ENCODE measurements at regions not wholly inside any gene's neighbourhood (a gene's known extent, or its start where the extent isn't known, plus 50 kb on each side); places are given as distances from the start of the nearest gene placed in this dataset.

DNA sequence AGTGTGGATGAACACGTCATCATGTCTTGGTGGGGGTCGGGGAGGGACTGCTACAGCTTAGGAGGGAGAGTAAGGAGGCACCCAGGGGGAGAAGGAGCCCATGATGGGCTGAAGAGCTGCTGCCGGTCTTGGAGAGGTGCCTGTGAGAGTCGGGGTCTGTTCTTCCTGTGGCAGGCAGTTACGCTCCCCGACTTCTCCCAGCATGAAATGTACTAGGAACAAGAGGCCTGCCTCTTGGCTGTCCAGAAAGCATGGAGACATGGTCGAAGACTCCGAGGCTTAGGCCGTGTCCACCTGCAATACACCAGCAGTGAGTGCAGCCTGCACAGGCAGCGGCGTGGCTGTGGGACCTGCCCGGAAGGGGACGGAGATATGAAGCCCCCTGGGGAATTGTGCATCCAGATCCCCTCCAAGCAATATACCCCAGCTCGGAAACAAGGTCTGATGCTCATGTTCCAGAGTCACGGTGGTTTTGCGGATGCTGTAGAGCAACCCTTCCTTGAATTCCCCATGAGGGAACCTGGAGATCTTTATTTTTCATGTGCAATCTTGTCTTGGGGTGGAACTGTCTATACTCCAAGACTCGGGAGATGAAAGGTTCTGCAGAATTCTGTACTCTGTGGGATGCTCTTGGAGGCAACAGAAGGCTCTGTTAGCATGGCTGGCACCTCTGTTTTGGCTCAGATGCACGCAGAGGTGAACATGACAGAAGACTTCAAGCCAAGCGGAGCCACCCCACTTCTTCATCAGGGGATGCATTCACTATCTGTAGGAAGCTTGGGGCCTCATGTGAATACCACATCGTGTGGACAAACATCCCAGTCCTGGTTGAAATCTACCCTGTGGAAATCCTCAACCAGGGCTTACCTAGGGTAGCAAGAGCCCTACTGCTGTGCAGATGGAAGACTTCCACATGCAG is 374.9 kb upstream of the IRX4 start:
- TF ChIP-seq, protein P1, sequence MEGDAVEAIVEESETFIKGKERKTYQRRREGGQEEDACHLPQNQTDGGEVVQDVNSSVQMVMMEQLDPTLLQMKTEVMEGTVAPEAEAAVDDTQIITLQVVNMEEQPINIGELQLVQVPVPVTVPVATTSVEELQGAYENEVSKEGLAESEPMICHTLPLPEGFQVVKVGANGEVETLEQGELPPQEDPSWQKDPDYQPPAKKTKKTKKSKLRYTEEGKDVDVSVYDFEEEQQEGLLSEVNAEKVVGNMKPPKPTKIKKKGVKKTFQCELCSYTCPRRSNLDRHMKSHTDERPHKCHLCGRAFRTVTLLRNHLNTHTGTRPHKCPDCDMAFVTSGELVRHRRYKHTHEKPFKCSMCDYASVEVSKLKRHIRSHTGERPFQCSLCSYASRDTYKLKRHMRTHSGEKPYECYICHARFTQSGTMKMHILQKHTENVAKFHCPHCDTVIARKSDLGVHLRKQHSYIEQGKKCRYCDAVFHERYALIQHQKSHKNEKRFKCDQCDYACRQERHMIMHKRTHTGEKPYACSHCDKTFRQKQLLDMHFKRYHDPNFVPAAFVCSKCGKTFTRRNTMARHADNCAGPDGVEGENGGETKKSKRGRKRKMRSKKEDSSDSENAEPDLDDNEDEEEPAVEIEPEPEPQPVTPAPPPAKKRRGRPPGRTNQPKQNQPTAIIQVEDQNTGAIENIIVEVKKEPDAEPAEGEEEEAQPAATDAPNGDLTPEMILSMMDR (IDR thresholded peaks at IDR 0.05; ENCODE audit: low read depth, low read length), result no peak
- no peak overlapping the region for H3K4me3 ChIP-seq (ENCODE audit: low read depth, low read length)
- DNase-seq (ENCODE audit: low read depth, low spot score), result no peak
- in situ Hi-C loops (cut with HindIII; ENCODE audit: low sequenced_read_pairs), result no loop called here

DNA sequence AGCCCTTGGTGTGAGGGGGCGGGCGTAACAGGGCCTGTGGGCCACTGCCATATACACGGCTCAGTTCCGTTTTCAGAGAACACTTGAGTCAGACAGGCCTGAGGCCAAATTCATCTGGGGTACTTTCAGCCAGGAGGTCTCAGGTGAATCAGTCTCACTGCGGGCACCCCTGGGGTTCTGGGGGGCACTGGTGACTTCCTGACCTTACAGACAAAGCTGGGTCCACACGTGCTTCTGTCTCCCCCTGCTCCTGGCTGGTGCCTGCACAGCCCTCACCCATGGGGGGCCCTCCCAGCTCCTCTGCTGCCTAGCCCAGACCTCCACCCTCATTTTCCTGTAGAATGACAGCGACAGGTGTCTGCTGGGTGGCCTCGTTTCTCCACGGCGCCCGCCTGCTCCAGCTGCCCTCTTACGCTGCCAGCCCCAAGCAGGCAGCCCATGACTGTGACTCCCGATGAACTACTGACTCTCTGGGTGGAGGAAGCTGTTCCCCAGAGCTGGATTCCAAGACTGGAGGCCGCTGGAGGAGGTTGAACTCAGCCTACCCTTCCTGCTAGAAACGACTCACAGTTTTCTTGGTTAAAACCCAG is 374.1 kb upstream of the IRX4 start:
- TF ChIP-seq, protein P1 (IDR thresholded peaks at IDR 0.05; ENCODE audit: low read depth, low read length), result no peak
- no peak overlapping the region for H3K4me3 ChIP-seq (ENCODE audit: low read depth, low read length)
- in situ Hi-C loops (cut with HindIII; ENCODE audit: low sequenced_read_pairs), result no loop called here
- DNase-seq (ENCODE audit: low read depth, low spot score), result no peak

DNA sequence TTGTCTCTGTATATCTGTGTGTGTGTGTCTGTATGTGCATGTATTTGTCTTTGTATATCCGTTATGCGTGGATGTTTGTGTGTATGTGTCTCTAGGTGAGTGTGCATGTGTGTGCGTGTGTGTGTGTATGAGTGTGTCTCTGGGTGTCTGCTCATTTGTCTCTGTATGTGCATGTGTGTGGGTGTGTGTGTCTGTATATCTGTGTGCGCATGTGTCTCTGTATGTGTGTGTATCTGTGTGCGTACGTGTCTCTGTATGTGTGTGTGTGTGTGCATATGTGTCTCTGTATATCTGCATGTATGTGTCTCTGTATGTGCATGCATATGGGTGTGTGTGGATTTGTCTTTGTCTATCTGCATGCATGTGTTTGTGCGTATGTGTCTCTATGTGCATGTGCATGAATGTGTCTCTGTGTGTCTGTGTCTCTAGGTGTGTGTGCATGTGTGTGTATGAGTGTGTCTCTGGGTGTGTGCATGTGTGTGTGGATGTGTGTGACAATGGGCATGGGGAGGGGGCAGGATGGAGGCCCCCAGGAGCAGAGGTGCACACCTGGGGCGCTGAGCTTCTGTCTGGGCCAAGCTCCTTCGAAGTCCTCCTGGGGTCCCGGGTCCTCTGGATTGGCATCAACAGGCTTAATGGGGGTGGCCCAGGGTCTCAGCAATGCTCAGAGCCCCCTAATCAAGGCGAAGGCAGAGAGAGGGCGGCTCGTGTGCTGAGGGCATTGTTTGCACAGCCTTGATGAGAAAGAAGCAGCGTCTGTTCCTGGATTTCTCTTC is 373.4 kb upstream of the IRX4 start:
- no peak for DNase-seq (ENCODE audit: low read depth, low spot score)

DNA sequence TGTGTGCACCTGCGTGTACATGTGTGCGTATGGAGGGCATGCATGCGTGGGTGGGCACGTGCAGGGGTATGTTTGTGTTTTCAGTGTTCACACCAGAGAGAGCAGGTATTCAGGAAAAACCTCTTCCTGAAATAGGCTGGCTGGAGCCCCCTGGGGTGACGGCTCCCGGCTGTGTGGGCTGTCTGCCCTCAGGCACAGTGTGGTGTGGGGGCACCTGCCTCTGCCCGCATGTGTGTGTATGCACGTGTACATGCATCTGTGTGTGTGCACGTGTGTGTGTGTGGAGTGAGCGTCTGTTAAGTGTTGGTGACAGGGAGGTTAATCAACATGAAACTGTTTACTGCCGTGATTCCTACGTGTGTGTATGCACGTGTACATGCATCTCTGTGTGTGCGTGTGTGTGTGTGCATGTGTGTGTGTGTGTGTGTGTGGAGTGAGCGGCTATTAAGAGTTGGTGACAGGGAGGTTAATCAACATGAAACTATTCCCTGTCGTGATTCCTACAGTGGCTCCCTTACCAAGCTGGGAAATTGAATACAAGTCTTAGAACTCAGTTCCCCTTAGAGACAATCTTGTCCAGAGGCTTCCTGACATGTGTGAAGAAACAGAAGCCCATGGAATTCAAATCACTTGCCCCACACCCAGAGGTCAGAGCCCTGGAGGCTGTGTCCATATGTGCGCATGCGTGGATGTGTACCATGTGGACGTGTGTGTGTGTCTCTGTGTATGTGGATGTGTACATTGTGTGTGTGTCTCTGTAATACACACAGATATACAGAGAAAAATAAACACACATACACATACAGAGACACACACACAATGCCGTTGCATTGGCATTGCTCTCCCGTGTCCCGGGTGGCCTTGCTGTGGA is 372.4 kb upstream of the IRX4 start:
- in situ Hi-C loops (cut with HindIII; ENCODE audit: low sequenced_read_pairs), result no loop called here
- H3K4me3 ChIP-seq (ENCODE audit: low read depth, low read length), result no peak overlapping the region
- no peak for DNase-seq (ENCODE audit: low read depth, low spot score)
- TF ChIP-seq, protein P1 (IDR thresholded peaks at IDR 0.05; ENCODE audit: low read depth, low read length), result no peak

More for the DNA sequence above, 373.4 kb upstream of the IRX4 start:
- TF ChIP-seq, protein P1 (IDR thresholded peaks at IDR 0.05; ENCODE audit: low read depth, low read length), result no peak
- in situ Hi-C loops (cut with HindIII; ENCODE audit: low sequenced_read_pairs), result no loop called here
- H3K4me3 ChIP-seq (ENCODE audit: low read depth, low read length), result no peak overlapping the region

DNA sequence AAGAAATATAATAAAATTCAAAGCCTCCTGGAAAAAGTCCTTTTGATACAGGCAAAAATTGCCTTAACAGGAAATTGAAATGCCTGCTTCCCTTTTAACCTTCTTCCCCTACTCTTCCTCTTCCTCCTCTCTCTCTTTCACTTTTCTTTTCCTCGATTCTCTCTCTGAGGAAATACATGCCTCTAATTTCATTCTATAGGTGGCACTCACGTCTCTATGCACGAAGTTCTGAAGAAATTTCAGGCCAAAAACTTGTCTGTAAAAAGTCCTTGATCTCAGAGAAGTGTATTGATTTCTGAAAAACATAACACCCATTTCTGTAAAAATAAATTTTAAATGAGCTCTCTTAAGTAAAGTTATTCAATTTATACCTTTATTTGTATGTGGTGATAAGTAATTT is 371.7 kb upstream of the IRX4 start:
- in situ Hi-C loops (cut with HindIII; ENCODE audit: low sequenced_read_pairs), result no loop called here
- no peak overlapping the region for H3K4me3 ChIP-seq (ENCODE audit: low read depth, low read length)
- TF ChIP-seq, protein P1 (IDR thresholded peaks at IDR 0.05; ENCODE audit: low read depth, low read length), result no peak
- no peak for DNase-seq (ENCODE audit: low read depth, low spot score)

Measured in astrocyte of the spinal cord (primary cell).